C1 segment of cervical spinal cord (tissue), 14 donors: ENCODE measurements at regions not wholly inside any gene's neighbourhood (a gene's known extent, or its start where the extent isn't known, plus 50 kb on each side); places are given as distances from the start of the nearest gene placed in this dataset.
"Not testable (repeated sequence)": the region's sequence is repeated elsewhere in the genome, so short reads cannot be mapped to it uniquely, and the experiment has no call there.

Experiments
- DNase-seq, 14 donors: peaks; one replicate each; lab custom pipeline; 2025; lab: John Stamatoyannopoulos, UW

DNA sequence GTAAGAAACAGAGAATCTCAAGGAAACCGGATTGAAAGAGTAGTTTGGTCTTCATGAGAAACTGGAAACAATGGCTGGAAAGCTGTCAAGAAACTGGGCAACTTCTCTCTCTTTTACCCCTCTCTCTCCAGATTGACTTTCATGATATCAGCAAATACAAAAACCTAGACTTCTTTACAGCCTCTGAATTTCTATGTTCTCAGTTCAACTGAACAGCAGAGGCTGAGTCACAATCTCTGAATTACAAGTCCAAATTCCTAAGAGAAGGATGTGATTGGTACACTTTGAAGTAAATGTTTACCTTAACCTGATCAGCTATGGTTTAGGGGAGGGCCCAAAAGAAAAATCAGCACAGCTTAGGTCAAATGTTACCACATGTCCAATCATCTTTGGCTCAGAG lies 974.9 kb downstream of the RPA4 start:
- no peak for DNase-seq

DNA sequence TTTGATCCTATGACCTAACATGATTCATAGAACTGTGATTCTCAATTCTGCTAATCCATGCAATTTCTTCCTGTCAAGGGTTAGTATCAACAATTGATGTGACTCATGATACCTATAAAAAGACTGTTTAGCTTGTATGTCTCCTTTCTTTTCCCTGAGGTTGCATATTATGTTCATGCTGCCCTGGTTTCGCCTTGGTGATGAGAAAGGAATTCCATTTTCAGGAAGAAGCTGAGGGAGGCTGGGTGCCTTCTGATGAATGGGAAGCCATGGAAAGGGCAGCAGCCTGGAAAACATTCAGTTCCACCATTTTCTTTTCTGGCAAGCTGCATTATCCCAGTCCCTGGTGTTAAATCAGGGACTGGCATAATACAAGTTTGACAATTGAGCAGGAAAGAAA lies 976.5 kb downstream of the RPA4 start:
- DNase-seq = peak in 5 of 14 donors; percentile 5 to 29 (median 7)

DNA sequence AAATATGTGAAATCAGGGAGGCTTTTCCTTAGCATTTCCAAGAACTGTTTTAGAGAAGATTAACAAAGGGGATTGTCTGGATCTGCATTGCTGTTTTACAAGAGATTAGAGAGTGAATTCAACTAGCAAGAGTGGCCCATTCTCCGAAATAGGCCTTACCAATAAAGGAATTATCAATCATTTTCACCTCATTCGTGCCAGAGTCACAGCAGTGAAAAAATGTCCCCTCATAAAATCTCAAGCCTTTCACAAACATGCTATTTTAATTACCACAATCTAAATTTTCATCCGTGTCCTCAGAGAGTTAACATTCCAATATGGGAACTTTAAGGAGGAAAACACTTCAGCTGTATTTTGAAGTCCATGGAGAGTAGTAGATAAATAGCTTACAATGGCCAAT lies 979.6 kb downstream of the RPA4 start:
- DNase-seq = no peak

DNA sequence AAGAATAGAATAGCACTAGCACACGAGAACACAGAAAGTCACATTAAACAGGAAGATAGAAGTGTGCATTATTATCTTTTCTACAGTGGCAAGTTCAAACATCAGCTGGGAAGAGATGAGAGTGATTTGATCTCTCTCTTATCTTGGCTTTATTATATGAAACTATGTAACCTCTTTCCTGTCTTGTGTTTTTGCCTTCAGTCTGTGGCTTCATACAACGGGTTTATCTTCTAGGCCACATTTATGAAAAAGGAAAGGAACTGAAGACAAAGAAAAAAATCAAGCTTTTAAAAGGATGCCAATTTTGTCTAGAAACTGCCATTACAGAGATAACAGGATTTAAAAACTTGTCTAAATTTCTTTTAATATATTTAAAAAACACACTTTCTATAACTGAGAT lies 983.6 kb downstream of the RPA4 start:
- DNase-seq = no peak

DNA sequence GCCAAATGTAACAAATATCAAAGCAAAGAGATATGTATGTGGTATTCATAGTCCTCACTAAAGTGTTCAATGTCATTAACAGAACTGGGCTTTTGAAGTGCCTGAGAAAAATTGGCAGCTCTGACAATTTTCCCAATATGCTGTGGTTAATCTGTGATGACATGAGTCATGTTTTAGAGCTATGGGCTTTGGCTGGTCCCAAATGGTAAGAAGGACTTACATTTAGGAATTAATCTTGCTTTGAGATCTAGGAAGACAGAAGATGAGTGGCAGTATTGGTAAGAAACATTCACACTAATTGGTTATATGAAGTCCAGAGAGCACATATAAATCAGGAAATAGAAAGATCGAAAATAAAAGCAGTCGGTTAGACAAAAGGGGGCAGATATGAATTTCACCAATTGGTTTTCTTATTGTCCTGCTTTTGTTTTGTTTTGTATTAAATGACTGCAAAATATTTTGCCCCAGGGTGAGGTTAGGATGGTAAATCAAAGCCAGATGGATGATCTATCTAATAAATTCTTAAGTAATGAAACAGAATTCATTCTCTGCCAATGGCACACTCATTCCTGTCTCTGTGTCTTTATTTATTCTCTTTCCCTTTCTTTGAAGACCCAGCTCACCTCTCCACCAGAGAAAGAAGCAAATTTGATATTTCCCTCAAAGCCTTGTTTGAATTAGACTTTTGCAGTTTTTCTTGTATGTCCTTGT lies 993.1 kb downstream of the RPA4 start:
- no peak for DNase-seq

DNA sequence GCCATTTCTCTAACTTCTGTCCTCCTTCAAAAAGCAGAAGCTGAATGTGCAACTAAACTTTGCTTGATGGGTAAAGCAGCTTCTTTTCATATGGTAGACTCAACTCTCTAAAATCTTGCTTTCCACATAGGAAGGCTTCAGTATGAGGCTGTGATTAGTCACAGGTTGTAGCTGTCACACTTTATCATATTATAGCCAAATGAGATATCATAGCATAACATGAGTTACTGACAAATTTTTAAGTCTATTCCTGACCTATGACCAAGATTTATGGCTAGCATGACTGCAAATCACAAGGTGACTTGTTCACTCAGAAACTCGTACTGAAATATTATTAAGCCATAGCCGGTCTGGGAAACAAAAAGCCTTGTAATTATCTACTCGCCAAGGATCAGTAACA lies 998.6 kb downstream of the RPA4 start:
- no peak for DNase-seq

DNA sequence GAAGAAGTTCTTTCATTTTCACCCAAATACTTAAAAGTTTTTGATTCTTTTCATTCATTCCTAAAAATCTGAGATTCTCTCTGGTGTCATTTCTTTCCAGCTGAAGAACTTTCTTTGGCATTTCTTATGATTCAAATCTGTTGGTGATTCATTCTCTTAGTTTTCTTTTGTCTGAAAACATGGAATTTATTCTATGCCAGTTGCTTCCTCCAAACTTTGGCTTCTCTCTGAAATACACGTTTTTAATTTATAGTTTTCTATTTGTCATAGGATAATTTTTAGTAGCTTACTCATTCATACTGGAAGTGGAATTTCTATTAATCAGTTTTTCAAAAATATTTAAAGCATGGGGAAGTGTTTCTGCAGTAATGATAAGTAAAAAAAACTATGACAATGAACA lies 1012.0 kb downstream of the RPA4 start:
- no peak for DNase-seq

DNA sequence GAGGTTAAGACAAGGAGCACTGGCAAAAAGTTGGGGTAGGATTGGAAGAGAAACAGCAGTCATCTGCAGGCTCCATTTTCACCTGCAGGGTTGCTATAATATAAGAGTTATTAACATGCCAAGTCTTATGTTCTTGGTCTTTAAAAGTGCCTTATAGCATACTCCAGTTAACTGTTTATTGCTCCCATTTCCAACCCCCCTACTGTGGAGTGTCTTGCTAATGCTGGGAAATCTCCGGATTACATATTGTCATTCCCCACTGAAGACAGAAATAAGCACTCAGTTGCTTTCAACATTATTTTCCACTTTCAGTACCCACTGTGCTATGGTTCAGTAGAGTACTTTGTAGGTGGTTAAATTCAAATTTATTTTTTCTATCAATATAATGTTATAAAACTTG lies 1014.3 kb downstream of the RPA4 start:
- no peak for DNase-seq

DNA sequence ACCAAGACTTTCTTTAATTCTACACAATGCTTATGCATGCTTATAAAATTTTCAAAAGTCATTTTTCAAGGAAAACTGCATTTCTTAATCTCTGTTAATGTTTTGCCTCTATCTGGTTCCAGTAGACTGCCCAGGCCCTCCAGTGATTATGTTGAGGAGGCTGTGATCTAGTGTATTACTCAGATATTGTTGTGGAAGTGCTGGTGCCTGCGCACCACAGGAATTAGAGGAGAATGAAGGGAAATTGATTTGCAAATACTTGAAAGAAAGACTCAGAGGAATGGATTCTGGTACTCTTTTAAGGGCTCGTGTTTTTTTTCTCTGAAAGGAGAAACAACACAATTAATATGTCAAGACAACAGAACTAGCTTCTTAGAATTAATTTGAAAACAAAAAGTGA lies 1015.1 kb downstream of the RPA4 start:
- DNase-seq = no peak

DNA sequence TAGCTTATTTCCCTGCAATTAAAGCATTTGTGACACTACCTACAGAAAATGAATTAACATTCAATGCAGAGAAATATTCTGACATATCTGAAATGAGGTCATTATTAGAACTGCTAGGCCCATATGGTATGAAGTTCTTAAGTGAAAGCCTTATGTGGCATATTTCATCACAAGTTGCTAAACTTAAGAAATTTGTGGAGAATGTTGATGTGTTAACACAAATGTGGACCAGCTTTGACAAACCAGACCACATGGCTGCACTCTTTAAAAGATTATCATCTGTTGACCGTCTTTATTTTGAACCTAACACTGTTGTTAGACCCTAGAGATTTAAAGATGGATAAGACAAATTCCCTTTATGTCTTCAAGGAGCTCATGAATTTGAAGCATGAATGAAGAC lies 1024.1 kb downstream of the RPA4 start:
- no peak for DNase-seq

DNA sequence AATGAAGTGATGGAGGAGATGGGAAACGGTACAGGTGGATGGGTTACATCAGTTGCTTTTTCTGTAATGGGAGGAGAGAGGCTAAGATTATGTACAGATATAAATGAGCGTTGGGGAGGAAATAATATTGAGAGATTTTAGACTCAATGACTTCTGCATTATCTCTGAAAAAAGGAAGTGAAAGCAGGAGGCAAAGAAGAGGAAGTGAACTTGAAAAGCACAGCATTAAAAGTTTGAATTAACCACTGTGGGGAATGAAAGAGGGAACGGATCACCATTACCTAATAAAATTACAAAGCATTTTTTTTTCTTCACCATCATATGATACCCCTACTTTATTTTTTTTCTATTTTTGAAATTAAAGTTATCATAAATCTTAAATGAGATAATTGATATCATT lies 1025.5 kb downstream of the RPA4 start:
- DNase-seq = no peak

DNA sequence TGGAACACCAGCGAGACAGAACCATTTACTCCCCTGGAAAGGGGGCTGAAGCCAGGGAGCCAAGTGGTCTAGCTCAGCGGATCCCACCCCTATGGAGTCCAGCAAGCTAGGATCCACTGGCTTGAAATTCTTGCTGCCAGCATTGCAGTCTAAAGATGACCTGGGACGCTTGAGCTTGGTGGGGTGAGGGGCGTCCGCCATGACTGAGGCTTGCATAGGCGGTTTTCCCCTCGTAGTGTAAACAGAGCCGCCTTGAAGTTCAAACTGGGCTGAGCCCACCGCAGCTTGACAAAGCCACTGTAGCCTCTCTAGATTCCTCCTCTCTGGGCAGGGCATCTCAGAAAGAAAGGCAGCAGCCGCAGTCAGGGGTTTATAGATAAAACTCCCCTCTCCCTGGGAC lies 1031.7 kb downstream of the RPA4 start:
- not testable (repeated sequence) for DNase-seq

DNA sequence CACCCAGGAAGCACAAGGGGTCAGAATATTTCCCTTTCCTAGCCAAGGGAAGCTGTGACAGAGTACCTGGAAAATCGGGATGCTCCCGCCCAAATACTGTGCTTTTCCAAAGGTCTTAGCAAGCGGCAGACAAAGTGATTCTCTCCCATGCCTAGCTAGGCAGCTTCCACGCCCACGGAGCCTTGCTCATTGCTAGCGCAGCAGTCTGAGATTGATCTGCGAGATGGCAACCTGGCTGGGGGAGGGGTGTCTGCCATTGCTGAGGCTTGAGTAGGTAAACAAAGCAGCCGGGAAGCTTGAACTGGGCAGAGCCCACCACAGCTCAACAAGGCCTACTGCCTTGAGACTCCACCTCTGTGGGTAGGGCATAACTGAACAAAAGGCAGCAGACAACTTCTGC lies 1037.5 kb downstream of the RPA4 start:
- not testable (repeated sequence) for DNase-seq

DNA sequence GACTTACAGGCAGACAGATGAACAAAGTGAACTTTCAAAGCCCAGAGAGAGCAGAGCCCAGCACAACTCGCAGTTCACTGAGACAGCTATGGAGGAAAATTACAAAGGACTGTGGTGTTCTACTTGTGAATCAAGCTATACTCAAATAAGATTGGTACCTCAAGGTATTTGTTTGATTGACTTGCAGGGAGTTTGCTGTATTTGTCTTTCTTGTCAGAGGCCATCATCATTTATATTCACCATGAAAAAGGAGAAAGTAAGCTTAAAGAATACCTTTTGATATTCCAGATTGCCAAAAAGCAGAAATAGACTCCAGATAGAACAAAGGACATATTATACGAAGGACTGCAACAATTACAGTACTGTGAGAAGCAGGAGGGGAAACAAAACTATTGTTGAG lies 1047.9 kb downstream of the RPA4 start:
- peak in 1 of 14 donors; percentile 0 for DNase-seq

DNA sequence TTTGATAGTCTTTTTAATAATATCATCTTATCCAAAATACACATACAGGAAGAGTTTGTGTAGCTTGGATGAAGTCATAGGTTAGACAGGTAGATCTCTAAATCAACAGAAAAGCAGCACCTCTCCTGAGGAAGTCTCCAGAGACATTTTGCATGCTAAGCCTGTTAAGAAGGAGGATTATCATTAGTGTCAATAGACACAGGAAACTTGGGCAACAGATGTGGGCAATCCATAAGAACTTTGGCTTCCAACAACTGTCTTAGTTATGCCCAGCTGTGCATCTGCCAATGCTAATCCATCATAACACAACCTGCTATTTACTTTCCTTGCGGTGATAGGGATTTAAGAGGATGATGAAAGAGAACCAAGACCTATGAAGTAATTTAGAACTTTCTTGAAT lies 1052.6 kb downstream of the RPA4 start:
- no peak for DNase-seq

DNA sequence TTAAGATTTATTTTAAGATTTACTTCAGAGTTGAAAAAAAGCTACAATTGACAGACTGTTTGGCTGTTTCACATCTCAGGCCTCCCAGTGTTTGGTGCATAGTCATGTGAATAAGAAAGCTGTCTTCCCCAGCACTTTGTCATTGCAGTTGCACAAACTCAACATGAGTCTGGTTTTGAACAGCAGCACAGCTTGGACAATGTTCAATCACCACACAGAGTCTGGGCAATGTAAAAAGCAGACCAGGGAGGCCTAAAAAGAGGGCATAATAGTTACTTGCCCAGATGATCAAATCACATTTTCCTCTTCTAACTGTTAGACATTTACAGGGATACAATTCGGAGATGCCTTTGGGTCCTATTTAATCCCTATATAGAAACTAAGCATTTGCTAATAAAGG lies 1055.0 kb downstream of the RPA4 start:
- no peak for DNase-seq

DNA sequence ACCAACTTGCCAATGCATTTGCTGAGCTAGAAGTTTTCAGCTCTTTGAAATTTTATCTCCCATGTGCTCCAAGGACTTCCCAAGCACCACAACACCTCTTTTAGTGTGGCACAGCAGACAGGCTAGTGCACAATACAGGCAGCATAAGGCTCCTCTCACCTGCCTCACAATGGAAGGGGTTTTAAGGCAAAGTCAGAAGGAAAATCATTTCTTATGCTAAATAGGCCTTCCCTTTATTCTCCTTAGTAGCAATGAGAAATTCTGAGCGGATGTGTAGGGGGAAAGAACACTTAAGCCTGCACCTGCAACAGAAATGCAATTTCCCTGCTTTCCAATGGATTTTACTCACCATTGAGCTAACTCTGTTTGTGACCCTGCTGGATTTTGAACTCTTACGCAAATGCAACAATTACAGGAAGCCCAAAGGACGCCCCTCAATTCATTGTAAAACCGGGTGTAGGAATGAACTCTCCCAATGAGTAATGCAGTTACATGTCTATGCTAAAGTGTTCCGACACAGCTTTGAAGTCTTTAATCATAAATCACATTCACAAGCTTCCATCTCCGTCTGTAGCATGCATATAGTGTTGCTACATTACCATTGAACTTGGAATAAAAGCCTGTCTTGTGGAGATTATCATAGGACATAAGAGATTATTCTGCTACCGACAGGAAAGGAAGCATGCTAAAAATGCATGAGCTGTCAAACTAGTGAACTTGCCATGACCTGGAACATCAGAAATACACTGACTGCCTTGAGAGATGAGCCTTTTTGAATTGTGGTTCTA lies 1084.9 kb downstream of the RPA4 start:
- DNase-seq = no peak

DNA sequence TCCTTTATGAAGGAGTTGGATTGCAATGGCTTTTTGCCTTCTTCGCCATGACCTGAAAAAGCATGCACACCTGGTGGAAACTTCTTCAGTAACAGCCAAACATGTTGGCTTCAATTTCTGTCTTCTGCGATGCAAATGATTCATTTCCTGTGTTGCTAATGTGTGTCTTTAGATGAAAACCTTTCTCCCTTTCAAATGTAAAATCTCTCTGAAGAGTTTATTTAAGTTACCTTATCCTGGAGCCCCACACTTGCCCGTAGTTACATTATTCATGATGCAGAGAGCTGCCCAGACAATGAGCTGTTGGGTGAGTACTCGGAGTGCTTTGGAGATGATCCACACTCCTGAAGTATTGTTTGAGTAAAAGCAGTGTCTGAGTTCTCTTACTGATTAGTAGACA lies 1100.9 kb downstream of the RPA4 start:
- no peak for DNase-seq

DNA sequence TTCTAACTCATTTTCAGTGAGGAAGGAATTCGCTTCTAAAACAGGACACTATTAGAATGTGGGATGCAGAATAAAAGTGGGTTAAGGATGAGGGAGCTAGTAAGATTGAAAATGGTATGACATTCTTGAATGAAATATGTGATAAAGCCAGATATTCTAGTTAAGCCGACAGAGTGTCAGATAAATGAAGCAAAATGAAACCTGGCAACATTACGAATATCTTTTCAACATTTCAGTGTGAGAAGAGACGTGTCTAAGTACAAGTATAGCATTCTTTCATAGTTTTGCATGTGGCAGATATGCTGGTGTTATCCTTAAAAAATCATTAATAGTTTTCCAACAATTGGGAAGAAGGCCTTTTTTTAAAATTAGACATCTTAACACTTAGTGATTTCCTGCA lies 1101.4 kb downstream of the RPA4 start:
- DNase-seq = no peak

DNA sequence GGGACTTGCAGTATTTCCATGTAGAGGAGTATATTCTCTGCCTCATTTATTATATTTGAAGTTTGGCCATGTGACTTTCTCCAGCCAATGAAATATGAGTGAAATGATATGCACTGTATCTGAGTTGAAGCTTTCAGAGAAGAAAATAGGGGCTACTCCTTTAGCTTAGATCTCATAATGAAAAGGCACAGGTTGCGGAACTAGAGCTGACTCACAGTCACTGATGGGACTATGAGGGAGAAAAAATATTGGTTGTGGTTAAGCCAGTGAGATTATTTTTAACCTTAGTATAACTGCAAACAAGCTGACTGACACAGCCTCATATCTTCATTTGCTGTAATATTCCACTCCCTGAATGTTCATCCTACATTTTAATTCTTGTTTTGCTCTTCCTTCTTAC lies 1104.3 kb downstream of the RPA4 start:
- DNase-seq = no peak

DNA sequence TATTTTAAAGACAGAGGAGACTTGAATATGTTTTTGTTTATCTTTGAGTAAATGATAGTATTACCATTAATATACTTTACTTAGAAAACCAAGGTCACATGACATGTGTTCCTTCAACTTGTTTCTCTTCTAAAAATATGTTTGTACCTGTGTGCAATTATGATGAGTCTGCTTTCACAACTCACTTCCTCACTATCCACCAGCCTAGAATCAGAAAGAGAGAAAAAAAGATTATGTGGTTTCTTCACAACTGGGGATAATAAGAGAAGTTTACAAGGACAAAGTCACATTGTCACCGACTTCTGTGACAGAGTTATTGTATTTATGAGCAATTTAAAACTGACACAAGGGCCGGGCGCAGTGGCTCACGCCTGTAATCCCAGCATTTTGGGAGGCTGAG lies 1112.1 kb downstream of the RPA4 start:
- DNase-seq = no peak

DNA sequence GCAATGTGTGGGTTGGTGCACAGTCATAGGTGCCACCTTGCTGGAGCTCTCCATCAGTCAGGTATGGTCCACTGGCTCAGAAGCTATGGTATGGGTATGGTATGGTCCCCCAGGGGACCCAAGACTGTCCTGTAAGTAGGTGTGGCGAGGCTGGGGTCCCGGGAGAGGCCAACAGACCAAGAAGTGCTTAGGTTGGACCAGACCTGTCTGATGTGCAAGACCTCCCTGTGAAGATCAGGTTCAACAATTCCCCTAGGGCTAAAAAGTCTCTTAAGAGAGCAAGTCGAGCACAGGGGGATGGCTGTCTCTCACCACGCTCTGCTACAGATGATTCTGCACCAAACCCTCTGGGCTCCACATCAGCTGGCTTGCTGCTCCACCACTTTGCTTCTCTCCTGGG lies 1145.0 kb downstream of the RPA4 start:
- DNase-seq = no peak

DNA sequence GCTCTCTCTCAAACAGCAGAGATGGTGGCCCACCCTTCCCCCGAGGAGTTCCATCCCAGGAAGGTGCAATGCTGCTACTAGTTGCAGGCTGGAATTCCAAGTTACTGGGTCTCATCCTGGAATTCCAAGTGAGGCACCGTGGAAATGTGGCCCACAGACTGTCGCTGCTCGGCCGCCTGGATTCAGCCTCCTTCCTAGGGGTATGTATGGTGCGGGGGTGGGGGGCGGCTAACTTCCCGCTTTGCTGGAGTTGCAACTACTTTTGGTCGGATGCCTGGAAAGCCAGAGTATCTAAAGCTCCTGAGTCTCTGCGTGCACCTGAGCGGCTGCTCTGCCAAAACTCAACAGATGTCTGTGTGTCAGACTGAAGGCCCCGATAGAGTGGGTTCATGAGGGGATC lies 1146.2 kb downstream of the RPA4 start:
- DNase-seq = no peak
